Lung (tissue), 11 donors: ENCODE measurements at regions not wholly inside any gene's neighbourhood (a gene's known extent, or its start where the extent isn't known, plus 50 kb on each side); places are given as distances from the start of the nearest gene placed in this dataset.
A peak's percentile ranks its signal among the peaks of the same experiment; 100 is the strongest.

Experiments
- ATAC-seq: fragments of 200-7000 bp; cut with Tn5 transposase; one replicate; pipeline ENCODE4 v1.9.1; 2020; ENCODE audit warnings: moderate number of reproducible peaks; ENCODE audit not compliant: insufficient read depth, low FRiP score
- DNase-seq, 3 donors: peaks; one replicate each; pipeline ENCODE4 v3.0.0-alpha.2; 2013 to 2017
- H3K27ac ChIP-seq, 2 donors: one replicate each; pipeline ENCODE4 v1.5.1; 2013; ENCODE audit warnings: mild to moderate bottlenecking in 2 of 2, moderate library complexity in 2 of 2, control low read depth in 1 of 2, inconsistent platforms in 1 of 2, low read depth in 1 of 2, low read length in 1 of 2
- H3K27me3 ChIP-seq, 3 donors: one replicate each; pipeline ENCODE4 v1.5.1; 2013; ENCODE audit warnings: low read length in 2 of 3; ENCODE audit not compliant: control insufficient read depth in 3 of 3, insufficient read depth in 3 of 3
- H3K36me3 ChIP-seq, 4 donors: one replicate each; pipeline ENCODE4 v1.5.1; 2013; ENCODE audit warnings: low read length in 4 of 4, mild to moderate bottlenecking in 1 of 4, moderate library complexity in 1 of 4; ENCODE audit not compliant: control insufficient read depth in 4 of 4, insufficient read depth in 4 of 4
- H3K4me1 ChIP-seq, 5 donors: one replicate each; pipeline ENCODE4 v1.5.1; 2013; ENCODE audit warnings: low read length in 5 of 5, mild to moderate bottlenecking in 2 of 5, moderate library complexity in 1 of 5; ENCODE audit not compliant: control insufficient read depth in 5 of 5, insufficient read depth in 5 of 5
- H3K4me3 ChIP-seq: one replicate; pipeline ENCODE4 v1.5.1; 2013; ENCODE audit warnings: mild to moderate bottlenecking, control low read depth, moderate library complexity
- H3K9ac ChIP-seq, 2 donors: one replicate each; pipeline ENCODE4 v1.5.1; 2013; ENCODE audit warnings: low read length in 2 of 2, control low read depth in 1 of 2; ENCODE audit not compliant: insufficient read depth in 1 of 2
- H3K9me3 ChIP-seq, 4 donors: one replicate each; pipeline ENCODE4 v1.5.1; 2013; ENCODE audit warnings: low read length in 3 of 4, mild to moderate bottlenecking in 1 of 4, moderate library complexity in 1 of 4; ENCODE audit not compliant: control insufficient read depth in 4 of 4, insufficient read depth in 3 of 4
- CTCF ChIP-seq: IDR thresholded peaks from 2 replicates; pipeline ENCODE4 v1.5.1; 2012; ENCODE audit warnings: mild to moderate bottlenecking; ENCODE audit errors: control extremely low read depth, extremely low read depth
- WGBS, 2 donors: extraction: QIAGEN DNeasy Blood & Tissue Kit; methylation state at CpG; one replicate each; pipeline ENCODE4 v1.1.7; 2013; 5-methylcytosine and 5-hydroxymethylcytosine counted together
- donor health status: control.
- donor health status: control.
- donor health status: Bipolar disorder and iron deficiency.
- donor health status: healthy.
- donor health status: DM: yes; HTN: yes; CAD: no.

- ATAC-seq (no peak), DNase-seq (no peak)
- Histone ChIP-seq H3K4me1 (no peaks in the 10 kb centered on the region), H3K9ac (no peak overlapping the region), H3K27ac (no peak overlapping the region), H3K9me3 (peaks cover 0 to 8% (median 2%) of the 10 kb centered on the region in 4 donors), H3K36me3 (no peaks in the 10 kb centered on the region), H3K27me3 (no peaks in the 10 kb centered on the region), H3K4me3 (no peak overlapping the region)
- TF ChIP-seq CTCF = no peak
These were observed 300.7 kb downstream of the NPR3 start for GRCh38 chr5:33011801-33012200.

- TF ChIP-seq CTCF = no peak
- no peaks in the 10 kb centered on the region for H3K4me1 ChIP-seq
- H3K36me3 ChIP-seq = no peaks in the 10 kb centered on the region
- ATAC-seq (no peak), DNase-seq (no peak)
- no peak overlapping the region for H3K27ac ChIP-seq
- no peak overlapping the region for H3K4me3 ChIP-seq
- H3K9me3 ChIP-seq = no peaks in the 10 kb centered on the region
- no peaks in the 10 kb centered on the region for H3K27me3 ChIP-seq
- 67 to 72% methylated on average over 2 of the region's 2 CpGs for WGBS, 2 donors
- no peak overlapping the region for H3K9ac ChIP-seq
These were observed 312.5 kb downstream of the NPR3 start for GRCh38 chr5:33023649-33024048.

- Histone ChIP-seq H3K9ac (no peak overlapping the region), H3K9me3 (no peaks in the 10 kb centered on the region), H3K4me1 (peaks cover 0 to 3% (median 0%) of the 10 kb centered on the region in 5 donors), H3K27me3 (no peaks in the 10 kb centered on the region), H3K27ac (no peak overlapping the region), H3K36me3 (no peaks in the 10 kb centered on the region), H3K4me3 (no peak overlapping the region)
- ATAC-seq (no peak), DNase-seq (peak in 2 of 3 donors; percentile 1 to 16)
- 46 to 70% methylated on average over 8 of the region's 8 CpGs for WGBS, 2 donors
- TF ChIP-seq CTCF = no peak
These were observed 321.4 kb downstream of the NPR3 start for GRCh38 chr5:33032271-33033070.

- Histone ChIP-seq H3K27ac (no peak overlapping the region), H3K4me1 (peaks cover 0 to 3% (median 0%) of the 10 kb centered on the region in 5 donors)
These were observed 322.4 kb downstream of the NPR3 start for GRCh38 chr5:33033516-33033915.

More at GRCh38 chr5:33033516-33033915, 322.4 kb downstream of the NPR3 start:
- Histone ChIP-seq H3K36me3 (no peaks in the 10 kb centered on the region), H3K9ac (no peak overlapping the region), H3K27me3 (no peaks in the 10 kb centered on the region), H3K9me3 (no peaks in the 10 kb centered on the region), H3K4me3 (no peak overlapping the region)
- TF ChIP-seq CTCF = no peak
- ATAC-seq (no peak), DNase-seq (no peak)
- WGBS, 2 donors = 68 to 73% methylated on average over 3 of the region's 3 CpGs
